ENCODE measurements at regions not wholly inside any gene's neighbourhood (a gene's known extent, or its start where the extent isn't known, plus 50 kb on each side); places are given as distances from the start of the nearest gene placed in this dataset.
"Not testable (repeated sequence)": the region's sequence is repeated elsewhere in the genome, so short reads cannot be mapped to it uniquely, and the experiment has no call there.

GRCh38 chr4:3585567-3585966 is 53.3 kb upstream of the LRPAP1 start:
- DNase-seq: not testable (repeated sequence)

GRCh38 chr4:3582091-3582475 is 49.9 kb upstream of the LRPAP1 start:
- DNase-seq: no peak

Data from cerebellar nuclear complex (tissue), 1 donor.